Panc1 (cell line): ENCODE measurements at regions not wholly inside any gene's neighbourhood (a gene's known extent, or its start where the extent isn't known, plus 50 kb on each side); places are given as distances from the start of the nearest gene placed in this dataset.
"Not testable (repeated sequence)": the region's sequence is repeated elsewhere in the genome, so short reads cannot be mapped to it uniquely, and the experiment has no call there.

Experiments used
- POLR2AphosphoS5 ChIP-seq: IDR thresholded peaks from 2 replicates; pipeline ENCODE4 v1.6.1; 2012; ENCODE audit warnings: mild to moderate bottlenecking, low read depth, low read length, moderate library complexity
- TF ChIP-seq, protein P1 (sequence below): fragments of 450-650 bp; IDR thresholded peaks from 2 replicates; pipeline ENCODE4 v1.5.1; 2017; ENCODE audit warnings: mild to moderate bottlenecking

DNA sequence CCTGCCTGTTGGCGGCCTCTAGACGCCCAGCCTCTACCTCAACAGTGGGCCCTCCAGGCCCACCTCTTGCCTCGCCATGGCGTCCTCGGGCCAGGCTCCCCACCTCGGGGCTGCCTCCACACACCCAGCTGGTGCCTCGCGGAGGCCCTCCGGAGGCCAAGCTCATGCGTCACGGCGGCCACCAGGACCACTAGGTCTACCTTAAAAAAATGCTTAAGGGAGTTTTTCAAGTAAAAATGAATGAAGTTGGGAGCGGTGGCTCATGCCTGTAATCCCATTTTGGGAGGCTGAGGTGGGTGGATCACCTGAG lies 327.5 kb downstream of the ZNF479 start:
- TF ChIP-seq, protein P1, sequence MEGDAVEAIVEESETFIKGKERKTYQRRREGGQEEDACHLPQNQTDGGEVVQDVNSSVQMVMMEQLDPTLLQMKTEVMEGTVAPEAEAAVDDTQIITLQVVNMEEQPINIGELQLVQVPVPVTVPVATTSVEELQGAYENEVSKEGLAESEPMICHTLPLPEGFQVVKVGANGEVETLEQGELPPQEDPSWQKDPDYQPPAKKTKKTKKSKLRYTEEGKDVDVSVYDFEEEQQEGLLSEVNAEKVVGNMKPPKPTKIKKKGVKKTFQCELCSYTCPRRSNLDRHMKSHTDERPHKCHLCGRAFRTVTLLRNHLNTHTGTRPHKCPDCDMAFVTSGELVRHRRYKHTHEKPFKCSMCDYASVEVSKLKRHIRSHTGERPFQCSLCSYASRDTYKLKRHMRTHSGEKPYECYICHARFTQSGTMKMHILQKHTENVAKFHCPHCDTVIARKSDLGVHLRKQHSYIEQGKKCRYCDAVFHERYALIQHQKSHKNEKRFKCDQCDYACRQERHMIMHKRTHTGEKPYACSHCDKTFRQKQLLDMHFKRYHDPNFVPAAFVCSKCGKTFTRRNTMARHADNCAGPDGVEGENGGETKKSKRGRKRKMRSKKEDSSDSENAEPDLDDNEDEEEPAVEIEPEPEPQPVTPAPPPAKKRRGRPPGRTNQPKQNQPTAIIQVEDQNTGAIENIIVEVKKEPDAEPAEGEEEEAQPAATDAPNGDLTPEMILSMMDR: not testable (repeated sequence)
- TF ChIP-seq POLR2AphosphoS5: not testable (repeated sequence)
